Mesenchymal stem cell (in vitro differentiated cells and primary cell): ENCODE measurements at regions not wholly inside any gene's neighbourhood (a gene's known extent, or its start where the extent isn't known, plus 50 kb on each side); places are given as distances from the start of the nearest gene placed in this dataset.

ENCODE experiments used
- DNase-seq: peaks from one replicate; pipeline ENCODE4 v3.0.0-alpha.2; 2013
- H2AFZ ChIP-seq: one replicate; pipeline ENCODE4 v1.6.1; 2013; ENCODE audit warnings: low read depth, mild to moderate bottlenecking, control low read depth, inconsistent platforms, low read length, moderate library complexity
- H2AK5ac ChIP-seq: 2 replicates; pipeline ENCODE4 v1.6.1; 2013; ENCODE audit warnings: low read length, moderate library complexity, mild to moderate bottlenecking, inconsistent platforms; ENCODE audit not compliant: severe bottlenecking
- H2BK120ac ChIP-seq: one replicate; pipeline ENCODE4 v1.6.1; 2013; ENCODE audit warnings: low read depth, mild to moderate bottlenecking, inconsistent platforms, low read length, moderate library complexity
- H2BK12ac ChIP-seq, 2 experiments: one replicate each; pipeline ENCODE4 v1.6.1; 2013; ENCODE audit warnings: inconsistent platforms in 2 of 2, low read length in 2 of 2, mild to moderate bottlenecking in 2 of 2, moderate library complexity in 2 of 2, control low read depth in 1 of 2
- H2BK15ac ChIP-seq: one replicate; pipeline ENCODE4 v1.6.1; 2013; ENCODE audit warnings: mild to moderate bottlenecking, low read depth, inconsistent platforms; ENCODE audit not compliant: poor library complexity, severe bottlenecking
- H2BK5ac ChIP-seq: 2 replicates; pipeline ENCODE4 v1.6.1; 2013; ENCODE audit warnings: low read depth, mild to moderate bottlenecking, low read length, control low read depth, inconsistent platforms; ENCODE audit not compliant: poor library complexity, severe bottlenecking
- H3K14ac ChIP-seq, 2 experiments: one replicate each; pipeline ENCODE4 v1.6.1; 2013; ENCODE audit warnings: inconsistent platforms in 2 of 2, low read length in 2 of 2, control low read depth in 1 of 2, mild to moderate bottlenecking in 1 of 2, moderate library complexity in 1 of 2
- H3K18ac ChIP-seq, 2 experiments: one replicate each; pipeline ENCODE4 v1.6.1; 2013; ENCODE audit warnings: inconsistent platforms in 2 of 2, low read length in 2 of 2, control low read depth in 1 of 2, low read depth in 1 of 2, mild to moderate bottlenecking in 1 of 2
- H3K23ac ChIP-seq, 2 experiments: one replicate each; pipeline ENCODE4 v1.6.1; 2013; ENCODE audit warnings: inconsistent platforms in 2 of 2, low read length in 2 of 2, mild to moderate bottlenecking in 2 of 2, moderate library complexity in 2 of 2, control low read depth in 1 of 2
- H3K27ac ChIP-seq: 2 replicates; pipeline ENCODE4 v1.5.1; 2013; ENCODE audit warnings: mild to moderate bottlenecking, moderate library complexity, low read length, control low read depth, inconsistent platforms; ENCODE audit not compliant: poor library complexity, severe bottlenecking
- H3K27me3 ChIP-seq, 2 experiments: 2 replicates each; pipeline versions ENCODE4 v1.6.1 to v1.7.0; 2013; ENCODE audit warnings: low read length in 2 of 2, mild to moderate bottlenecking in 2 of 2, moderate library complexity in 2 of 2, control low read depth in 1 of 2, inconsistent platforms in 1 of 2; ENCODE audit not compliant: control insufficient read depth in 1 of 2, insufficient read depth in 1 of 2
- H3K36me3 ChIP-seq, 2 experiments: 2 replicates each; pipeline versions ENCODE4 v1.6.1 to v1.7.0; 2013; ENCODE audit warnings: low read length in 2 of 2, control low read depth in 1 of 2, inconsistent platforms in 1 of 2, low read depth in 1 of 2, mild to moderate bottlenecking in 1 of 2; ENCODE audit not compliant: insufficient read depth in 2 of 2, control insufficient read depth in 1 of 2
- H3K4ac ChIP-seq, 2 experiments: one replicate each; pipeline ENCODE4 v1.6.1; 2013; ENCODE audit warnings: inconsistent platforms in 2 of 2, low read length in 2 of 2, mild to moderate bottlenecking in 2 of 2, moderate library complexity in 2 of 2, control low read depth in 1 of 2, low read depth in 1 of 2
- H3K4me1 ChIP-seq: 2 replicates; pipeline ENCODE4 v1.6.1; 2013; ENCODE audit warnings: low read depth, low read length, control low read depth; ENCODE audit not compliant: control insufficient read depth, insufficient read depth
- H3K4me2 ChIP-seq: 2 replicates; pipeline ENCODE4 v1.6.1; 2013; ENCODE audit warnings: low read length, mild to moderate bottlenecking, inconsistent platforms; ENCODE audit not compliant: poor library complexity, severe bottlenecking
- H3K4me3 ChIP-seq, 2 experiments: 2 replicates each; pipeline versions ENCODE4 v1.5.1 to v1.7.0; 2013; ENCODE audit warnings: low read length in 2 of 2, mild to moderate bottlenecking in 2 of 2, control low read depth in 1 of 2, low read depth in 1 of 2; ENCODE audit not compliant: insufficient read depth in 1 of 2
- H3K79me1 ChIP-seq: replicated peaks from 2 replicates; pipeline ENCODE4 v1.6.1; 2013; ENCODE audit warnings: mild to moderate bottlenecking, control low read depth, low read length, inconsistent platforms; ENCODE audit not compliant: poor library complexity, severe bottlenecking
- H3K9ac ChIP-seq: 2 replicates; pipeline ENCODE4 v1.7.0; 2013; ENCODE audit warnings: mild to moderate bottlenecking, low read length, moderate library complexity
- H3K9me3 ChIP-seq: 2 replicates; pipeline ENCODE4 v1.7.0; 2013; ENCODE audit warnings: mild to moderate bottlenecking, low read length; ENCODE audit not compliant: control insufficient read depth
- H4K8ac ChIP-seq: one replicate; pipeline ENCODE4 v1.6.1; 2013; ENCODE audit warnings: inconsistent platforms, mild to moderate bottlenecking, low read length, moderate library complexity
- H4K91ac ChIP-seq: one replicate; pipeline ENCODE4 v1.6.1; 2013; ENCODE audit warnings: mild to moderate bottlenecking, low read length, inconsistent platforms
- WGBS: methylation state at CpG from one replicate; pipeline ENCODE4 v1.1.7; 2013; ENCODE audit warnings: mixed read lengths; 5-methylcytosine and 5-hydroxymethylcytosine counted together

GRCh38 chr11:121889931-121890330 lies 226.1 kb downstream of the BLID start:
- Histone ChIP-seq H3K14ac (no peak overlapping the region), H2BK120ac (no peak overlapping the region), H3K27me3 (no peaks in the 10 kb centered on the region), H3K23ac (no peak overlapping the region), H2AK5ac (no peak overlapping the region), H3K9me3 (no peaks in the 10 kb centered on the region), H3K4ac (no peak overlapping the region), H2BK12ac (no peak overlapping the region), H4K8ac (no peak overlapping the region), H3K4me3 (no peak overlapping the region), H3K79me1 (no peaks in the 10 kb centered on the region), H4K91ac (no peak overlapping the region), H3K36me3 (no peaks in the 10 kb centered on the region), H3K27ac (no peak overlapping the region), H3K4me2 (no peak overlapping the region), H3K9ac (no peak overlapping the region), H2AFZ (no peak overlapping the region), H3K18ac (no peak overlapping the region), H2BK15ac (no peak overlapping the region), H3K4me1 (no peaks in the 10 kb centered on the region), H2BK5ac (no peak overlapping the region)
- DNase-seq, result no peak
- WGBS, result 100% methylated on average over 1 of the region's 1 CpG

GRCh38 chr11:121889186-121889585 lies 226.8 kb downstream of the BLID start:
- Histone ChIP-seq H3K79me1 (no peaks in the 10 kb centered on the region), H3K27ac (no peak overlapping the region), H3K4me2 (no peak overlapping the region), H3K14ac (peak overlapping the region in 1 of 2 experiments; percentile 42), H2BK15ac (no peak overlapping the region), H2BK12ac (peak overlapping the region in 1 of 2 experiments; percentile 13), H4K8ac (peak overlapping the region; percentile 45), H3K27me3 (no peaks in the 10 kb centered on the region), H2BK5ac (no peak overlapping the region), H3K9ac (no peak overlapping the region), H3K36me3 (no peaks in the 10 kb centered on the region), H3K9me3 (no peaks in the 10 kb centered on the region), H4K91ac (no peak overlapping the region), H3K18ac (no peak overlapping the region), H2BK120ac (no peak overlapping the region), H3K4me1 (no peaks in the 10 kb centered on the region), H3K4ac (no peak overlapping the region), H2AK5ac (no peak overlapping the region), H3K23ac (no peak overlapping the region), H3K4me3 (no peak overlapping the region), H2AFZ (no peak overlapping the region)
- DNase-seq, result no peak
- 91% methylated on average over 6 of the region's 6 CpGs for WGBS

- Histone ChIP-seq H3K27ac (no peak overlapping the region), H3K23ac (no peak overlapping the region), H3K79me1 (no peaks in the 10 kb centered on the region), H3K9ac (no peak overlapping the region), H3K14ac (no peak overlapping the region), H3K4me2 (no peak overlapping the region), H3K36me3 (no peaks in the 10 kb centered on the region), H2AFZ (no peak overlapping the region), H4K91ac (no peak overlapping the region), H2BK120ac (no peak overlapping the region), H2BK12ac (no peak overlapping the region), H3K4me3 (no peak overlapping the region), H3K9me3 (no peaks in the 10 kb centered on the region), H2AK5ac (no peak overlapping the region), H3K4me1 (no peaks in the 10 kb centered on the region), H3K4ac (no peak overlapping the region), H2BK15ac (no peak overlapping the region), H4K8ac (no peak overlapping the region), H3K27me3 (no peaks in the 10 kb centered on the region), H3K18ac (no peak overlapping the region), H2BK5ac (no peak overlapping the region)
- 100% methylated on average over 2 of the region's 4 CpGs for WGBS
- DNase-seq, result no peak
Measured at GRCh38 chr11:121887976-121888557, 227.9 kb downstream of the BLID start.

GRCh38 chr11:121887569-121887968 lies 228.4 kb downstream of the BLID start:
- no peak overlapping the region for H2BK120ac ChIP-seq
- H2BK5ac ChIP-seq, result no peak overlapping the region
- no peak overlapping the region for H3K9ac ChIP-seq
- H4K91ac ChIP-seq, result no peak overlapping the region
- no peaks in the 10 kb centered on the region for H3K79me1 ChIP-seq
- H3K4me2 ChIP-seq, result no peak overlapping the region
- no peak overlapping the region for H3K4me3 ChIP-seq
- DNase-seq, result no peak
- no peak overlapping the region for H3K23ac ChIP-seq
- WGBS, result 82% methylated on average over 3 of the region's 3 CpGs
- no peak overlapping the region for H2AK5ac ChIP-seq
- no peak overlapping the region for H3K4ac ChIP-seq
- H2BK12ac ChIP-seq, result no peak overlapping the region
- no peaks in the 10 kb centered on the region for H3K9me3 ChIP-seq
- H2AFZ ChIP-seq, result no peak overlapping the region
- no peak overlapping the region for H3K18ac ChIP-seq
- no peaks in the 10 kb centered on the region for H3K27me3 ChIP-seq
- no peak overlapping the region for H3K14ac ChIP-seq
- H3K4me1 ChIP-seq, result no peaks in the 10 kb centered on the region
- H3K36me3 ChIP-seq, result no peaks in the 10 kb centered on the region
- H4K8ac ChIP-seq, result no peak overlapping the region
- no peak overlapping the region for H2BK15ac ChIP-seq
- H3K27ac ChIP-seq, result no peak overlapping the region
